IPS-11a (cell line): ENCODE measurements at regions not wholly inside any gene's neighbourhood (a gene's known extent, or its start where the extent isn't known, plus 50 kb on each side); places are given as distances from the start of the nearest gene placed in this dataset.

Source experiments
- H3K4me3 ChIP-seq: one replicate; pipeline ENCODE4 v1.5.1; 2013; ENCODE audit warnings: low read depth, low read length, control low read depth

- no peak overlapping the region for H3K4me3 ChIP-seq
These were observed 401.8 kb upstream of the FAT3 start for GRCh38 chr11:91822805-91823204.

- no peak overlapping the region for H3K4me3 ChIP-seq
These were observed 403.9 kb upstream of the FAT3 start for GRCh38 chr11:91820709-91821108.

- no peak overlapping the region for H3K4me3 ChIP-seq
These were observed 404.8 kb upstream of the FAT3 start for GRCh38 chr11:91819777-91820176.

GRCh38 chr11:91819195-91819594, 405.4 kb upstream of the FAT3 start:
- no peak overlapping the region for H3K4me3 ChIP-seq

- no peak overlapping the region for H3K4me3 ChIP-seq
These were observed 406.6 kb upstream of the FAT3 start for GRCh38 chr11:91817996-91818395.

- no peak overlapping the region for H3K4me3 ChIP-seq
These were observed 411.4 kb upstream of the FAT3 start for GRCh38 chr11:91813263-91813662.

- H3K4me3 ChIP-seq = no peak overlapping the region
These were observed 413.7 kb upstream of the FAT3 start for GRCh38 chr11:91810871-91811270.

- H3K4me3 ChIP-seq = no peak overlapping the region
These were observed 419.3 kb upstream of the FAT3 start for GRCh38 chr11:91805293-91805692.

- no peak overlapping the region for H3K4me3 ChIP-seq
These were observed 420.6 kb upstream of the FAT3 start for GRCh38 chr11:91804042-91804441.

GRCh38 chr11:91802475-91802874, 422.1 kb upstream of the FAT3 start:
- H3K4me3 ChIP-seq = no peak overlapping the region

GRCh38 chr11:91800208-91800914, 424.3 kb upstream of the FAT3 start:
- H3K4me3 ChIP-seq = no peak overlapping the region

- H3K4me3 ChIP-seq = no peak overlapping the region
These were observed 426.4 kb upstream of the FAT3 start for GRCh38 chr11:91798240-91798639.

- no peak overlapping the region for H3K4me3 ChIP-seq
These were observed 427.6 kb upstream of the FAT3 start for GRCh38 chr11:91796999-91797398.

GRCh38 chr11:91795139-91795887, 429.3 kb upstream of the FAT3 start:
- H3K4me3 ChIP-seq = no peak overlapping the region

- H3K4me3 ChIP-seq = no peak overlapping the region
These were observed 430.5 kb upstream of the FAT3 start for GRCh38 chr11:91794146-91794545.

- no peak overlapping the region for H3K4me3 ChIP-seq
These were observed 431.8 kb upstream of the FAT3 start for GRCh38 chr11:91792779-91793262.

- no peak overlapping the region for H3K4me3 ChIP-seq
These were observed 433.5 kb upstream of the FAT3 start for GRCh38 chr11:91791171-91791468.

- H3K4me3 ChIP-seq = no peak overlapping the region
These were observed 434.1 kb upstream of the FAT3 start for GRCh38 chr11:91790346-91791170.

GRCh38 chr11:91788764-91789163, 435.9 kb upstream of the FAT3 start:
- H3K4me3 ChIP-seq = no peak overlapping the region

- no peak overlapping the region for H3K4me3 ChIP-seq
These were observed 438.5 kb upstream of the FAT3 start for GRCh38 chr11:91786097-91786496.

GRCh38 chr11:91783173-91783572, 441.4 kb upstream of the FAT3 start:
- no peak overlapping the region for H3K4me3 ChIP-seq

- no peak overlapping the region for H3K4me3 ChIP-seq
These were observed 445.9 kb upstream of the FAT3 start for GRCh38 chr11:91778758-91779157.
